ENCODE measurements at regions not wholly inside any gene's neighbourhood (a gene's known extent, or its start where the extent isn't known, plus 50 kb on each side); places are given as distances from the start of the nearest gene placed in this dataset.
"Not testable (repeated sequence)": the region's sequence is repeated elsewhere in the genome, so short reads cannot be mapped to it uniquely, and the experiment has no call there.

DNA sequence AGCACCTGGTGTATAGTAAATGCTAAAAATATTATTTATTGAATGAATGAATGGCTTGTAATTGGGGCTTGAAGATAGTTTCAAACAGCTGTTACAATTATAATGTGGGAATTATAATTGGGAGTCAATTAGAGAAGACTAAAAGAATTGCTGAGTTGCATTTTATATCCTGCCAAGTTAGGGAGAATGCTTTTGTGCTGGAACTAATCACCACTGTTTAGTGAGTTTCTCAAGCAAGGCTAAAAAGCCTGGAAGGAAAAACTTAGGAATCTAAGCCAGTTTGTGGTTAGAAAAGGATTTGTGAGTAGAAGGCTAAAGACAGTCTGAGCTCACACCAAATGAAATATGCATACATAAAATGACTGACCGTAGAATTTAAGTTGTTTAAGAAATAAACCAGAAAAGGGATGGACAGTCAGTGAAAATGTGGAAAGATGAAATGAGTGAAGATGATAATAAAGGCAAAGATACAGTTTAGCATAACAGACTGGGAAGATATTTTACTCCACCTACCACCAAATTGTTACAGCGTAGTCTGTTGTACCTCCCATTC is 647.7 kb upstream of the FSHR start:
- no peak for DNase-seq

DNA sequence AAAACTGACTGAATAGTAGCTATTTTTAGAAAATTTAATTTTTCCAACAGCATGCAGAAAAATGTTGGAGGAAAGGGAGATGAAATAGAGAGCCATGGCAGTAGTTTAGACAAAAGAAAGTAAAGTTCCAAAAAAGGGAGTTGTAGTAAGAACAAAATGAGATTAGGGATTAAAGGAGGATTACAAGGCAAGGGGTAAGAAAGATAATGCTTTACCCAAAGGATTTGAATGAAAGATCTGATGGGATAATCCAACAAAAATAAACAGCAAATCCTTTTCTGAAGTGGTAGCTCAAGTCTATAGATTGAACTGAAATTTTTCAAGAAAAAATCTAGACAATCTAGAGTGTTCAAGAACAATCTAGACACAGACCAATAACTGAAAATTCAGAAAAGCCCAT is 644.3 kb upstream of the FSHR start:
- DNase-seq, result no peak

- DNase-seq, result no peak
Measured at GRCh38 chr2:49796266-49796665, 642.0 kb upstream of the FSHR start.

- DNase-seq, result no peak
Measured at GRCh38 chr2:49794396-49794795, 640.1 kb upstream of the FSHR start.

DNA sequence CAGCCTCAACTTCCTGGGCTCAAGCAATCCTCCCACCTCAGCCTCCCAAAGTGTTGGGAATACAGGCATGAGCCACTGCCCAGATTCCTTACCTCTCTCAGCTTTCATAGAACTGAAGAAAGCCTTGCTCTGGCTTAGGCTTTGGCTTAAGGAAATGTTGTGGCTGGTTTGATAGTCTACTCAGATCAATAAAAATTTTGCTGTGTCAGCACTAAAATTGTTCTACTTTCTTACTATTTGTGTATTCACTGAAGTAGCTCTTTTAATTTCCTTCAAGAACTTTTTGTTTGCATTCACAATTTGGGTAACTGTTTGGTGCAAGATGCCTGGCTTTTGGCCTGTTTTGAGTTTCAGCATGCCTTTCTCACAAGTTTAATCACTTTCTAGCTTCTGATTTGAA is 634.0 kb upstream of the FSHR start:
- no peak for DNase-seq

DNA sequence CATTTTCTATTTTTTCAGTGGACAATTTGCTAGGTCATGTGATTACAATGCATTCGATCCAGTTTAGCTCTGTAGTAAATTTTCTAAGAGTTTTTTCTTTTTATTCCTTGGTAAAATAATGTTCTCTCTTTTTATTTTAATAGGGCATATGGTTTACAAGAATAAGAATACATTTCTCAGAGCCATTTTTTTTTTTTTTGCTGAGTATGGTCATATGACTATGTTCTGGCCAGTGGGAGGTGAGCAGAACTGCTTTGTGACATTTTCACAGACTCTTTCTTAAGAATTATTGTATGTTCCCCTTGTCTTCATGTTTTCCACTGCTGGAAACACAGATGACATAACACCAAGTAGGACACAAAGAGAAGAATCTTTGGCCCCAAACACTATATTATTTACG is 626.6 kb upstream of the FSHR start:
- no peak for DNase-seq

GRCh38 chr2:49772299-49772970 is 618.1 kb upstream of the FSHR start:
- DNase-seq, result no peak

- DNase-seq, result no peak
Measured at GRCh38 chr2:49770919-49771318, 616.6 kb upstream of the FSHR start.

GRCh38 chr2:49767316-49767715 is 613.0 kb upstream of the FSHR start:
- DNase-seq, result no peak

- DNase-seq, result no peak
Measured at GRCh38 chr2:49755777-49756176, 601.5 kb upstream of the FSHR start.

- no peak for DNase-seq
Measured at GRCh38 chr2:49754381-49754780, 600.1 kb upstream of the FSHR start.

DNA sequence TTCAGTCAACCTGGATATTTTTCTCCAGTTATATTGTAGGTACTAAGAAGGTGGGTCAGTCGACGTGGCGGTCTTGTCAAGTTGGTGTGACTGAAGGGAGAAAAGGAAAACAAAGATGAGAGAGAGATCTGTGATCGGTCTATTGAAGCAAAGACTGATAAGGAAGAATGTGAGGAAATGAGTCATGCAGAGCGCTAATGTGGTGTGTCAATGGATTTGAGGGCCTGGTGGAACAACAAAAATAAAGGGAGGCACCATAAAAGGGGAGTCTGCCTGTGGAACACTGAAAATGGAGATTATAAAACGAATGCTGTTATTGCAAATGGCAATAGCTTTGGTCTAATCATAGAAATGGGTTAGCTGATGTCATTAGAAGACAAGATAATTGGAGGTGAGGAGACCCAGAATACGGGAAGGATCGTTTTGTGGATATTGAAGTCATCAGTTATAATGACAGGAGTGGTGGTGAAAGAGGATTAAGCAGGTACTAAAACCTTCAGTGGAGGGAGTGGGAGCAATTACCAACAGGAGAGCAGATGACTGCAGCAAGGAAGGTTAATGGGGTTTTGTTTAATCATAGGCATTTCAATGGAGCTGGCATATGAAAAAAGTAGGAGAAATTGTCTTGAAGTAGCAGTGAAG is 599.1 kb upstream of the FSHR start:
- DNase-seq, result no peak

GRCh38 chr2:49737606-49738005 is 583.3 kb upstream of the FSHR start:
- no peak for DNase-seq

DNA sequence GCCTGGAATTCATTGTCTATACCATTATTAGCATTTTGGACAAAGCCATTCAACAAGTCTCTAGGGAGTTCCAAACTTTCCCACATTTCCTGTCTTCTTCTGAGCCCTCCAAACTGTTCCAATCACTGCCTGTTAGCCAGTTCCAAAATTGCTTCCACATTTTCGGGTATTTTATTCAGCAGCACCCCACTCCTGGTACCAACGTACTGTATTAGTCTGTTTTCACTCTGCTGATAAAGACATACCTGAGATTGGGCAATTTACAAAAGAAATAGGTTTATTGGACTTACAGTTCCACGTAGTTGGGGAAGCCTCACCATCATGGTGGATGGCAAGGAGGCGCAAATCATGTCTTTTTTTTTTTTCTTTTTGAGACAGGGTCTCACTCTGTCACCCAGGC is 578.6 kb upstream of the FSHR start:
- not testable (repeated sequence) for DNase-seq

- no peak for DNase-seq
Measured at GRCh38 chr2:49719241-49719640, 564.9 kb upstream of the FSHR start.

GRCh38 chr2:49715597-49715996 is 561.3 kb upstream of the FSHR start:
- DNase-seq, result no peak

DNA sequence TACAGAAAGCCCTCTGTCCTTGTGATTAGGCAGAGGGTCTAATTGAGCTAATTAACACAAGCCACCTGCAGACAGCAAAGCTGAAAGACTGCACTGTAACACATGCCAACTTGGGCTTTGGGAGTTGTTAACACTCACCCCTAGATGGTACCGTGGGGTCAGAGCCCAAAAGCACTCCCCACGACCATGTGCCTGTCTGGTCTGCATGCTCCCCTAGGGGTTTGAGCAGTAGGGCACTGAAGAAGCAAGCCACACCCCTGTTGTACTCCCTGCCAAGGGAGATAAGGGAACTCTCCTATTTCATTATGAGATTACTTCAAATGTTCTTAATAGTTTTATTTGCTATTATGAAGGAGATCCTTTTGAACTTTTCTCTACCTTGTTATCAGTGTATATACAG is 560.1 kb upstream of the FSHR start:
- no peak for DNase-seq

- no peak for DNase-seq
Measured at GRCh38 chr2:49702740-49703139, 548.4 kb upstream of the FSHR start.

DNA sequence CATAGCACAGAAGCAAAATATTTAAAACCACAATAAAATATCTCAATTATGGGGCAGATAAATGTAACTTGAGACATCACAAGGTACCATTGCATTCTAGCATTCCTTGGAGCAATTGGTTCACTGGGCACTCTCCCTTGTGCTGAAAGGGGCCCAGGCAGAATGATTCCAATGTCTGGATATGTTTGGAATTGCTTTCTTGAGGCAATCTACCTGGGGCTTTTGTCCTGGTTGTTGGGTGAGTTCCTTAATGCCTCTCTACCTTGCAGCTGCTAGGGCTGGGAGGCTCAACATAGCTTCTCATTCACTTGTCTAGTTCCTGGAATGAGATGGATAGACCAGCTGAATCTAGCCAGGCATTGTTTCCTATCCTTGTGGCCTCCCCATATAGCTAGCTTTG is 539.6 kb upstream of the FSHR start:
- no peak for DNase-seq

DNA sequence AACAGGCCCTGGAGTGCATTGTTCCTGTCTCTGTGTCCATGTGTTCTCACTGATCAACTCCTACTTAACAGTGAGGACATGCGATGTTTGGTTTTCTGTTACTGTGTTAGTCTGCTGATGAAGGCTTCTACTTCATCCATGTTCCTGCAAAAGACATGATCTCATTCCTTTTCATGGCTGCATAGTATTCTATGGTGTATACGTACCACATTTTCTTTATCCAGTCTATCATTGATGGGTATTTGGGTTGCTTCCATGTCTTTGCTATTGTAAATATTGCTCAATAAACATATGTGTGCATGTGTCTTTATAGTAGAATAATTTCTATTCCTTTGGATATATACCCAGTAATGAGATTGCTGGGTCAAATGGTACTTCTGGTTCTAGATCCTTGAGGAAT is 537.7 kb upstream of the FSHR start:
- not testable (repeated sequence) for DNase-seq

DNA sequence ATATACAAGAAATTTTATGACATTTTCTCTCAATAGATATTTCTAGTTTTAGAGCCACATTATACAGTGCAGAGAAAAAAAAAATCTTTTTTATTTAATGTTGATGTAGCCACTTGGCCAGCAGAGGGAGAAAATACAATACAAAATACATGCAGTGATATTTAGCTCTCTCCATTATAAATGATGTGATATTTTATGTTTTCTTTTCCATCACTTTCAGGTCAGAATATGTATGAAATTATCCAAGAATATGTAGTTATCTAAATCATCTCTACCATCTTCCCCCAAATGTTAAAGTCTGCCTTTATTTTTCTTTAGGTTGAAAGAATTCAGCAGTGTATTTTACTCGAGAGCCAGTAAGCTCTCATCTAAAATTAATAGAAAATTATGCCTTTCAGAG is 533.6 kb upstream of the FSHR start:
- no peak for DNase-seq

- DNase-seq, result no peak
Measured at GRCh38 chr2:49686897-49687442, 532.7 kb upstream of the FSHR start.

- no peak for DNase-seq
Measured at GRCh38 chr2:49686291-49686690, 532.0 kb upstream of the FSHR start.

DNA sequence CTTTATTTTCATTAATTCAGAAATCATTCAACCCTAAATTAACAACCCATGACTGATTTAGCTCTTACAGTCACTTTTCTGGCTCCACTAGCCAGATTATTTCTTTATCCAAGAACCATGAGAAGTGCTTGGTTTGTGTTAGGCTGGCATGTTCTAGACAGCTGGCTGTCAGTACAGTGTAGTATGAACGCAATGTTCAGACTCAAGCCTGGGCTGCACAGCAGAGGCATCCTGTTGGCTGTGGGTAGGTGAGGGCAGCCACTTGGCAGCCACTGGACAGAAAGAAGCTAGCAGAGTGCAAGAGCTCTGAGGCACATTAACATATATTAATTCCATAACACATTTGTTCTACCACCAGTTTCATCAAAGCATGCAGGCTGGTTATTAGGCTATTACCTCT is 522.9 kb upstream of the FSHR start:
- DNase-seq, result no peak

DNA sequence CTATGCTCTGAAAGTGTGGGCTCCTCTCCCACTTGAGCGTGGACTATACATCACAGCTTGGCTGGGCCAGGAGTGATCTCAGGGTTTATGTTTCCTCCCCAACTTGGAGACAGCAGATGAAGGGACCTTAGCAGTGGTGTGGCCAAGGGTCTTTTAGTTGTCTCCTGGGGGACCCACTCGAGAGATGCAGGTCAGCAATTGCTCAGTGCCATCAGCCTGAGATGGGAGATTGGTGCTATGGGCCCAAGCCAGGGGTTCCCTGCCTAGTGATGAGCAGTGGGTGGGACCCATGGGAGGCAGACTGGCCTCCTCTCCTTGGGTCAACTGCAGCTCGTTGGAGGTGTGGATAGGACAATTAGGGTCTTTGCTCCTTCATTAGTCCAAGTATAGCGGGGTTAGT is 510.5 kb upstream of the FSHR start:
- DNase-seq, result no peak
